HepG2 (cell line): ENCODE measurements at regions not wholly inside any gene's neighbourhood (a gene's known extent, or its start where the extent isn't known, plus 50 kb on each side); places are given as distances from the start of the nearest gene placed in this dataset.

Experiments
- ATAC-seq: fragments of 200-7000 bp; cut with Tn5 transposase; 3 replicates; pipeline ENCODE4 v1.9.1; 2020; ENCODE audit warnings: mild to moderate bottlenecking, moderate library complexity
- BruUV-seq: library from RNA; stranded (reverse); fragments of 400-500 nt; replicated peaks from 2 replicates; lab custom pipeline; 2021; lab: Mats Ljungman, UMichigan
- CTCF ChIA-PET: fragments of 300-600 bp; formaldehyde crosslinking; extraction: SDS; loops from one replicate; lab custom pipeline; 2021; ENCODE audit warnings: low total read pairs, inconsistent platforms, low intra/inter-chr PET ratio; lab: Yijun Ruan, JAX
- POLR2A ChIA-PET: fragments of 350-600 bp; sonication (Branson Sonifier 250); formaldehyde crosslinking; loops from one replicate; lab custom pipeline; 2020; ENCODE audit warnings: antibody characterized with exemption, inconsistent platforms; lab: Yijun Ruan, JAX
- DNase-seq: peaks from one replicate; pipeline ENCODE4 v3.0.0-alpha.2; 2015; ENCODE audit warnings: low spot score
- FAIRE-seq: peaks from 3 replicates; lab custom pipeline; 2011; peaks lifted over from hg19 to GRCh38; lab: Jason Lieb, UNC
- H2AFZ ChIP-seq: one replicate; pipeline ENCODE4 v1.6.1; 2011; ENCODE audit warnings: low read length, inconsistent platforms
- H3K27ac ChIP-seq: fragments of 300-600 bp; 3 replicates; pipeline ENCODE4 v1.8.0; 2011; ENCODE audit warnings: mixed run types, mild to moderate bottlenecking, mixed read lengths, low read length, inconsistent platforms; ENCODE audit not compliant: insufficient read depth; ENCODE audit errors: extremely low read length
- H3K27me3 ChIP-seq, 2 experiments: fragments of 200-600 bp in 1 of 2; 2 replicates in 1 of 2; 3 replicates in 1 of 2; pipeline versions ENCODE4 v1.6.0 to v1.8.0; 2011; ENCODE audit warnings: low read length in 2 of 2, mild to moderate bottlenecking in 2 of 2, moderate library complexity in 2 of 2, inconsistent platforms in 1 of 2; ENCODE audit not compliant: insufficient read depth in 2 of 2, control insufficient read depth in 1 of 2
- H3K36me3 ChIP-seq, 2 experiments: fragments of 200-600 bp in 1 of 2; replicated peaks in 1 of 2; 2 replicates in 1 of 2; 3 replicates in 1 of 2; pipeline versions ENCODE4 v1.5.1 to v1.8.0; 2011; ENCODE audit warnings: low read length in 2 of 2, inconsistent platforms in 1 of 2; ENCODE audit not compliant: insufficient read depth in 2 of 2, control insufficient read depth in 1 of 2
- H3K4me1 ChIP-seq: 2 replicates; pipeline ENCODE4 v1.5.1; 2012; ENCODE audit warnings: low read length, inconsistent platforms; ENCODE audit not compliant: insufficient read depth
- H3K4me2 ChIP-seq: 2 replicates; pipeline ENCODE4 v1.6.0; 2011; ENCODE audit warnings: low read depth, low read length, inconsistent platforms
- H3K4me3 ChIP-seq, 3 experiments: fragments of 200-600 bp in 1 of 3; sonication (generic), shearing (Covaris generic) in 1 of 3; replicated peaks in 1 of 3; 2 replicates each; pipeline ENCODE4 v1.5.1; 2011 to 2016; ENCODE audit warnings: low read length in 3 of 3, inconsistent platforms in 2 of 3, low read depth in 2 of 3, mild to moderate bottlenecking in 2 of 3, control low read depth in 1 of 3, mixed read lengths in 1 of 3; ENCODE audit not compliant: insufficient read depth in 1 of 3
- H3K79me2 ChIP-seq: one replicate; pipeline ENCODE4 v1.6.1; 2011; ENCODE audit warnings: low read length, inconsistent platforms; ENCODE audit not compliant: insufficient read depth
- H3K9ac ChIP-seq: 2 replicates; pipeline ENCODE4 v1.6.0; 2011; ENCODE audit warnings: mild to moderate bottlenecking, low read depth, low read length, inconsistent platforms; ENCODE audit not compliant: insufficient read depth
- H3K9me3 ChIP-seq: 2 replicates; pipeline ENCODE4 v1.5.1; 2012; ENCODE audit warnings: mild to moderate bottlenecking, low read length
- H4K20me1 ChIP-seq: 2 replicates; pipeline ENCODE4 v1.6.0; 2011; ENCODE audit warnings: inconsistent platforms, mild to moderate bottlenecking, low read length, moderate library complexity; ENCODE audit not compliant: insufficient read depth
- ETS1 ChIP-seq: sonication (generic); formaldehyde crosslinking; IDR thresholded peaks from 2 replicates; pipeline ENCODE4 v1.4.0; 2020; ENCODE audit warnings: missing genetic modification reagents
- HOMEZ ChIP-seq: IDR thresholded peaks from 2 replicates; pipeline ENCODE4 v1.6.1; 2016; ENCODE audit warnings: low read depth
- NPAS2 ChIP-seq: sonication (generic); formaldehyde crosslinking; IDR thresholded peaks from 2 replicates; pipeline ENCODE4 v1.8.0; 2022; ENCODE audit warnings: mild to moderate bottlenecking, missing genetic modification reagents, borderline replicate concordance
- REXO4 ChIP-seq: sonication (generic); formaldehyde crosslinking; IDR thresholded peaks from 2 replicates; pipeline ENCODE4 v1.8.0; 2022; ENCODE audit warnings: missing genetic modification reagents, mild to moderate bottlenecking, borderline replicate concordance
- SNAI1 ChIP-seq: sonication (generic); formaldehyde crosslinking; IDR thresholded peaks from 2 replicates; pipeline ENCODE4 v1.5.0; 2020; ENCODE audit warnings: mild to moderate bottlenecking, missing genetic modification reagents, borderline replicate concordance
- TAF15 ChIP-seq: fragments of 200-400 bp; formaldehyde crosslinking; IDR thresholded peaks from one replicate; pipeline ENCODE4 v1.6.1; 2018; ENCODE audit warnings: mild to moderate bottlenecking, low read depth, low read length; ENCODE audit not compliant: poor library complexity, severe bottlenecking
- TEAD2 ChIP-seq: sonication (generic); formaldehyde crosslinking; IDR thresholded peaks from 2 replicates; pipeline ENCODE4 v1.9.0; 2021; ENCODE audit warnings: missing genetic modification reagents
- ZEB1 ChIP-seq: IDR thresholded peaks from 2 replicates; pipeline ENCODE4 v1.6.1; 2012; ENCODE audit warnings: mild to moderate bottlenecking, low read depth, inconsistent platforms; ENCODE audit not compliant: insufficient replicate concordance
- ZNF3 ChIP-seq: IDR thresholded peaks from 2 replicates; pipeline ENCODE4 v1.7.0; 2017; ENCODE audit warnings: inconsistent platforms
- ZNF460 ChIP-seq: sonication (generic); formaldehyde crosslinking; IDR thresholded peaks from 2 replicates; pipeline ENCODE4 v1.5.1; 2020; ENCODE audit warnings: missing genetic modification reagents, mild to moderate bottlenecking, borderline replicate concordance
- ZNF564 ChIP-seq: sonication (generic); formaldehyde crosslinking; IDR thresholded peaks from 2 replicates; pipeline ENCODE4 v1.8.1; 2023; ENCODE audit warnings: mild to moderate bottlenecking, missing genetic modification reagents
- ZNF619 ChIP-seq: sonication (generic); formaldehyde crosslinking; IDR thresholded peaks from 2 replicates; pipeline ENCODE4 v1.4.0; 2020; ENCODE audit warnings: mild to moderate bottlenecking, missing genetic modification reagents
- in situ Hi-C: cut with HindIII; loops from 2 replicates; pipeline ENCODE4 v1.10.0; 2017; ENCODE audit warnings: low pct_unique_long_range_greater_than_20kb; ENCODE audit not compliant: extremely low pct_ligation_motif_present
- intact Hi-C: fragments of 100-400 bp; cut with micrococcal nuclease; formaldehyde crosslinking; loops from one replicate; pipeline ENCODE4 v1.10.0; 2022; ENCODE audit not compliant: unreplicated experiment
- TF ChIP-seq, protein P1 (sequence below): sonication (generic); formaldehyde crosslinking; IDR thresholded peaks from 2 replicates; pipeline ENCODE4 v1.4.0; 2020; ENCODE audit warnings: mild to moderate bottlenecking, low read depth, missing genetic modification reagents

DNA sequence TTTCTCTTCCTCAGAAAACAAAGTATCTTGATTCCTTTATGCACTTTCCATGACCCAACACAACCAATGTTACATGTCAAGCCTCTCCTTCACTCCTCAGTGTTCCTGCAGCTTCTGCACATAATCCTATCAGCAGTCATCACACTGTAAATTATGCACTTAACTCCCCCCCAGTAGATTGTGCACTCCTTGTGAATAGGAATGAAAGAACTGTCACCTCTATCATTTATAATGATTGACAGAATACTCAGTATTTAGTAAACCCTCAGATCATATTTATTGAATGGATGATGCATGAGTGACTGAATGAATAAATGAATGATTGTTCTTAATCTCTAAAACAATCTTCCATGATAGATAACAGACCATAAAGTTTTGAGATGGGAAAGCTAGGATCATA lies 253.3 kb downstream of the HS3ST1 start (continued):
- TF ChIP-seq NPAS2 (CRISPR knock-in tag) (no peak), ZNF460 (CRISPR knock-in tag) (no peak), SNAI1 (CRISPR knock-in tag) (no peak), HOMEZ (CRISPR knock-in tag) (no peak), ZNF564 (no peak), ETS1 (CRISPR knock-in tag) (no peak)
- TF ChIP-seq, protein P1, sequence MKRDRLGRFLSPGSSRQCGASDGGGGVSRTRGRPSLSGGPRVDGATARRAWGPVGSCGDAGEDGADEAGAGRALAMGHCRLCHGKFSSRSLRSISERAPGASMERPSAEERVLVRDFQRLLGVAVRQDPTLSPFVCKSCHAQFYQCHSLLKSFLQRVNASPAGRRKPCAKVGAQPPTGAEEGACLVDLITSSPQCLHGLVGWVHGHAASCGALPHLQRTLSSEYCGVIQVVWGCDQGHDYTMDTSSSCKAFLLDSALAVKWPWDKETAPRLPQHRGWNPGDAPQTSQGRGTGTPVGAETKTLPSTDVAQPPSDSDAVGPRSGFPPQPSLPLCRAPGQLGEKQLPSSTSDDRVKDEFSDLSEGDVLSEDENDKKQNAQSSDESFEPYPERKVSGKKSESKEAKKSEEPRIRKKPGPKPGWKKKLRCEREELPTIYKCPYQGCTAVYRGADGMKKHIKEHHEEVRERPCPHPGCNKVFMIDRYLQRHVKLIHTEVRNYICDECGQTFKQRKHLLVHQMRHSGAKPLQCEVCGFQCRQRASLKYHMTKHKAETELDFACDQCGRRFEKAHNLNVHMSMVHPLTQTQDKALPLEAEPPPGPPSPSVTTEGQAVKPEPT = no peak

DNA sequence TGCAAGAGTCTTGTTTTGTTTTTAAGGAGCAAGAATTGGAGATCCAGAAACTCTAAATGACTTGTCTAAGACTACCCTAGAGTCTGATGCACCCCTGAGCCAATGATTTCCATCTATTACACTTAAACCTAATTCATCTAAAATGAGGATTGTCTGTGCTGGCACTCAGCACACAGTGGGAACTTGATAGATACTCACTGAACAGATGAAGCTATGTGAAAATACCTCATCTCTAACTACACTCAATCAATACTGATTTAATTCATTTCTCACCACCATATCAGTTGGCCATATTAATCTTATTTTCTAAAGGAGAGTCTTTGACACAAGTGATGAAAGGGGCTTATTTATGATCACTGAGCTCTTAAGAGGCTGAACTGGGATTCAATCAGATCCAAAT lies 262.1 kb downstream of the HS3ST1 start:
- CTCF ChIA-PET = no interaction called here

More for the DNA sequence above, 262.1 kb downstream of the HS3ST1 start:
- FAIRE-seq (no peak), DNase-seq (no peak), ATAC-seq (no peak)
- Histone ChIP-seq H3K36me3 (no peaks in the 10 kb centered on the region), H3K4me1 (no peaks in the 10 kb centered on the region), H3K27ac (no peak overlapping the region), H3K9me3 (peaks cover 53% of the 10 kb centered on the region), H2AFZ (no peak overlapping the region), H4K20me1 (no peaks in the 10 kb centered on the region), H3K4me2 (no peak overlapping the region), H3K27me3 (no peaks in the 10 kb centered on the region), H3K4me3 (no peak overlapping the region), H3K9ac (no peak overlapping the region), H3K79me2 (no peaks in the 10 kb centered on the region)
- TF ChIP-seq ZEB1 (no peak), TAF15 (no peak), REXO4 (CRISPR knock-in tag) (no peak), TEAD2 (CRISPR knock-in tag) (no peak), ZNF619 (CRISPR knock-in tag) (no peak), ZNF3 (CRISPR knock-in tag) (no peak)
- BruUV-seq = no TSS peak
- intact Hi-C loops (no loop called here), in situ Hi-C loops (no loop called here)
- POLR2A ChIA-PET = no interaction called here
